NK-92 treated with Interleukin-12 subunit alpha and Interleukin-12 subunit beta, amount 100 ng/mL, for 24 hours (cell line): ENCODE measurements at regions not wholly inside any gene's neighbourhood (a gene's known extent, or its start where the extent isn't known, plus 50 kb on each side); places are given as distances from the start of the nearest gene placed in this dataset.

Source experiments
- DNase-seq: peaks from one replicate; lab custom pipeline; 2025; lab: John Stamatoyannopoulos, UW

GRCh38 chr5:117942861-117943519, 1045.4 kb downstream of the DTWD2 start:
- no peak for DNase-seq

GRCh38 chr5:117893211-117893610, 1095.1 kb downstream of the DTWD2 start:
- DNase-seq: no peak

DNA sequence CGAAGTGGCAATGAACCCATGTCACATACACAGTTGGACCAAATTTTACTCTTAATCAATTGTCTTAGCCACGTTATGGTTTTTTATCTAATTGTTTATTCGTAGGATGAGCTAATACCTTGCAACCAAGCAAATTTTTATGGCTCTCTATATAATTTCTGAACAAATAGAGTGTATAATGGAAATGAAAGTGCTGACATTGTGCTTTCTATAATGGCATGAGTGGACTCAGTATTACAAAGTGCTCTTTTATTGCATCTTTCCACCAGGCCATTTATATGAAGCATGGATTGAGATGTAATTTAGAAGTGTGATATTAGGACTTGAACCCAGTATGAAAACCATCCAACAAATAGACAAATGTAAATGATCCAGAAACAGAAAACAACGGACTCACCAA, 1096.0 kb downstream of the DTWD2 start:
- DNase-seq: no peak

DNA sequence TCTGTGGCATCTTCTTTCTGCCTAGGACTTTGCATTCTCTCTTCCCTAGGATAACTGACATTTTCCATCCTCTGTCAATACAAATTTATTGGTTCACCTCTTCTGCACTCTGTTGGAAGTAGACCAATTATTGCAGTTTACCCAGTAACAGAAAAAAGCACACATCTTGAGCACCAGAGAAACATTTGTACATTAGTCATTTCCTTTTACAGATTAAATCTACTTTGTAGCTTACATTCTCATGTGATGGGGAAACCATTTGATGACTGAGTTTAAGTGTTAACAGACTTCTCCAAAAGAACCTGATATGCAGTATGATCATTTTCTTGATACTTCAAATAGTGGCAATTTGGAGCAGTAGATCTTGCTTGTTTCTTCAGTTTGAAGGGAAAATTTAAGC, 1098.8 kb downstream of the DTWD2 start:
- no peak for DNase-seq

GRCh38 chr5:117888688-117889087, 1099.7 kb downstream of the DTWD2 start:
- no peak for DNase-seq

- DNase-seq: no peak
Observed at GRCh38 chr5:117881426-117882230, 1106.7 kb downstream of the DTWD2 start.

DNA sequence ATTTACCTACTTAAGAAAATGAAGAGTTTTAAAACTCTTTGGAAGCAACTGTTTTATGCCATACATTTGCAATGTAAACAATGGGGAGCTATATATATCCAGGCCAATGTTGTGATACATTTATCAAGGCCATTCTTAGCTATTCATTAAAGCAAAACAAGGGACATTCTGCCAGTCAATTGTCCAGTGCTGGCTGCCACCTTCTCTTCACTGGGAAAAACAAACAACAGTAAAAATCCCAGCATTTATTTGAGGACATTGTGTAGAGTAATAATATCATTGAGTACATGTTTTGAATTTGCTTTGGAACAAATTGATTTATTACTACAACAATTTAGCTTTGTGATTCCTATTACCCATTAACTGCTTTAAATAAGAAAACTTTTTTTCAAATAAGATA, 1107.4 kb downstream of the DTWD2 start:
- no peak for DNase-seq

DNA sequence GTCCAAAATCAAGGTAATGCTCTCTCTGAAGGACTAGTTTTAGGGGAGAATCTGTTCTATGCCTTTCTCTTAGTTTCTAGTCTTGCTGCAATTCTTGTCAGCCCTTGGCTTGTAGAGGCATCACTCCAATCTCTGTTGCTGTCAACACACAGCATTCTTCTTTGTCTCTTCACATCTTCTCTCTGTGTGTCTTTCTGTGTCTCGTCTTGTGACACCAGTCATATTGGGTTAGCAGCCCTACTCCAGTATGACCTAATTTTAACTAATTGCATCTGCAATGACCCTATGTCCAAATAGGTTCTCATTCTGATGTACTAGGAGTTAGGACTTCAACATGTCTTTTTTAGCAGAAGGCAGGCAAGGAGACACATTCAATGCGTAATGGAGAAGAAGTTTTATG, 1110.6 kb downstream of the DTWD2 start:
- no peak for DNase-seq

DNA sequence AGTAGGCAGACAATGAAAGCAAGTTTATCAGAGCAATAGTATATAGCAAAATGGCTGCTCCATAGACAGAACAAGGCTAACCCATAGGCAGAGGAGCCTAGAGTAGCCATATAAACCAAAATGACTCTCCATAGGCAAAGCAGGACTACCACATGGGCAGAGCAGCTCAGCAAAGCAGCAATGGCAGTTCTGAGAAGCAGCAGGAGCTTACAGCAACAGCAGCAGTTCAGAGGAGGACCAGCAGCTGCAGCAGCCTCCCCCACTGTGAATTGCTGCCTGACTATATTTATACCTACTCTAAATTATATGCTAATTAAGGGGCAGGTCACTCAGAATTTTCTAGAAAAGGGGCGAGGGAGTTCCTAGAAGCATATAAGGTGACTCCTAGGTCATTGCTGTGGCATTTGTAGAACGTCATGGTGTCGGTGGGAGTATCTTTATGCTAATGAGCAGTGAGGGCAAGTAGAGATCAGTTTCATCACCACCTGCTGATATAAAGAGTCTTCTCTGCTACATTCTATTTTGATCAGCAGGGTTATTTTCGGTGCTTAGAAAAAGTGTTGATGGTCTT, 1115.5 kb downstream of the DTWD2 start:
- DNase-seq: no peak

- no peak for DNase-seq
Observed at GRCh38 chr5:117869596-117869995, 1118.8 kb downstream of the DTWD2 start.

GRCh38 chr5:117863586-117864296, 1124.6 kb downstream of the DTWD2 start:
- DNase-seq: no peak

- no peak for DNase-seq
Observed at GRCh38 chr5:117860550-117860949, 1127.8 kb downstream of the DTWD2 start.

GRCh38 chr5:117859176-117859575, 1129.2 kb downstream of the DTWD2 start:
- no peak for DNase-seq

- no peak for DNase-seq
Observed at GRCh38 chr5:117856713-117857112, 1131.6 kb downstream of the DTWD2 start.

DNA sequence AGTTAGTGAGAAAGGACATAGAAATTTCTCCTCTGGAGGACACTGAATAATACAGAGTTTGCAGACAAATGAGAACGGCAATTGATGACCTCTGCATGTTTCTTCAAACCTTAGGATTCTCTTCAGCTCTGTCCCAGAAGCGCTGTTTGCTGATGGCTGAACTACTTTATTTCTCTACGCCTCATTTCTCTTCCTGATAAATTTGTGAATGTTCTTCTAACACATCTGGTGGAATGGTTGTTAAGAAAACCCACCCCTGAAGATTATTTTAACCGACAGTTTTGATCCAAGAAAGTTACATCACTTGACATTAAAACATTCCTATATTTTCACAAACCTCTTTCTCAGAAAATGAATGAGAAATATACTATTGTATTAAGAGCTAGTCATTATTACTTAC, 1150.6 kb downstream of the DTWD2 start:
- no peak for DNase-seq

DNA sequence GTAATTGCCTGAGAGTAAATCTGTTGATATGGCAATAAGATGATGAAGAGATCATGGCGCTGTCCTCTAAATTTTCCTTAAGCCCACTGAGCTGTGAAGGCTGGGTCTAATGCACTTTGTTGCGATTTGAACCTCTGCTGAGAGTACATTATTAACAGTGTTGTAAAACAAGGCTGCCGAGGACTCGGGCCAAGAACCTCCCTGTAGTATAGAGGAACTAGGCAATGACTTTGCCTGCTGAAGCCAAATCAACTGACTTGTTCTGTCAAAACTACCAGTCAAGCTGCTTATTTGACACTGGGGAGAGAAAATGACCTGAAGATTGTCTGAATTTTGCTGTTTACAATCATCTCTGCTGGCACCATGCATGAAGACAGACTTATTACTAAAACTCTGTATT, 1154.7 kb downstream of the DTWD2 start:
- no peak for DNase-seq

- no peak for DNase-seq
Observed at GRCh38 chr5:117829646-117830045, 1158.7 kb downstream of the DTWD2 start.

GRCh38 chr5:117813850-117814249, 1174.5 kb downstream of the DTWD2 start:
- no peak for DNase-seq

DNA sequence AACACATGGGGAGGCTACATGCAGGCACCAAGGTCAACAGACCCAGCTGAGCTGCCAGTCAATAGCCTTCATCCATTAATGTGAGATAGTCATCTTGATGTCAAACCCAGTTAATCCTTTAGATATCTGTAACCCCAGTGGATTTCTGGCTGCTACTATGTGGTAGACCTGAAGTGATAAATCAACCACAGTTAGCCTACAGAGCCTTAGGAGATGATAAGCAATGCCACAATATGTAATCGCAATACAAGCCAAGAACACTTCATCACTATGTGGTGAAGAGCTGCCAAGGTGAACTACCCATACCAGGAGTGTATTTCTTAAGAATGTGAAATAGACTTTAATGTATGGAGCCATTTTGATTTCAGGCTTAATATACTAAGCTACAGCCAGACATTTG, 1175.5 kb downstream of the DTWD2 start:
- no peak for DNase-seq

DNA sequence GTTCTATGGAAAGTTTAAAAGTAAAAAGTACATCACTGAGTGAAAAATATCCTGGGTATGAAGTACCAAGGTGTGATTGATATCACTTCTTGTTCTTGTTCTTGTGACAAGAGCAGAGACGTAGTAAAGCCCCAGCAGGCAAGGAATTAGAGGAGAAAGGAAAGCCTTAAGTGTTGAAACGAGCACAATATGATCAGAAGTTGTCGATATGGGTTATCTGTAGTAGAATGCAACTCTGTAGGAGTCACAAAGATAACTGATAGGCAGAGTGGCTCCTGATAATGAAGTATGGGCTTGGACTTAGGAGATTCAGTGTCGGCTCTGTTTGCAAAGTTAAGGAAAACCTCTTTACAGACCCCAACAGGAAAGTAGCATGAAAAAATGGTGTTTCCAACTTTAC, 1179.1 kb downstream of the DTWD2 start:
- no peak for DNase-seq

- DNase-seq: no peak
Observed at GRCh38 chr5:117805058-117805457, 1183.3 kb downstream of the DTWD2 start.

- DNase-seq: no peak
Observed at GRCh38 chr5:117803533-117803932, 1184.8 kb downstream of the DTWD2 start.

DNA sequence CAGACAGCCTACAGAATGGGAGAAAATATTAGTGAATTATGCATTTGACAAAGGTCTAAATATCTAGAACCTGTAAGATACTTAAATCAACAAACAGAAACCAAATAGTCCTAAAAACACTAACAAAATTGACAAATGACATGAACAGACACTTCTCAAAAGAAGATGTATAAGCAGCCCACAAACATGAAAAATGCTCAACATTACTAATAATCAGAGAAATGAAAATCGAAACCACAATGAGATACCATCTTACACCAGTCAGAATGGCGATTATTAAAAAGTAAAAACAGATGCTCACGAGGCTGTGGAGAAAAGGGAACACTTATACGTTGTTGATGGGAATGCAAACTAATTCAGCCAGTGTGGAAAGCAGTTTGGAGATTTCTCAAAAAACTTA, 1186.8 kb downstream of the DTWD2 start:
- no peak for DNase-seq
